ENCODE measurements at regions not wholly inside any gene's neighbourhood (a gene's known extent, or its start where the extent isn't known, plus 50 kb on each side); places are given as distances from the start of the nearest gene placed in this dataset.
"Not testable (repeated sequence)": the region's sequence is repeated elsewhere in the genome, so short reads cannot be mapped to it uniquely, and the experiment has no call there.

DNA sequence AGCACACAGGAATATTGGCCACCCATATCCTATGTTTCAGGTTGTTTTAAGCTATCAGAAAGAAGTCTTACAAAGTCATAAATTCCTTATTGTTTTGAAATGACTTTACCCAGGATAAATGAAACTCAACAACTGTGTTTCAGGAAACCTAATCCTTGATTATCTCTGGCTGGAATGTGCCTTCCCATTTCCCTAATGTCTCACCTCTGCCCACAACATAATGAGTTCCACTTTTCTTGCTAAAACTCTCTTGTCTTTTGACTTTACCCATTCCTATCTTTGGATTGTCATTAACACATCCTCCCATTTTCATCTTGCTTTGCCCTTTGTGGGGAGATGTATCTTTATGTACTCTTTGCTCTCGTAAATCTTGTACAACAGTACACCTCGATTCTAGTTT lies 200.0 kb upstream of the DNAJC19 start:
- no peaks in the 10 kb centered on the region for H3K36me3 ChIP-seq
- DNase-seq = no peak
- H3K27ac ChIP-seq = no peak overlapping the region
- ATAC-seq = no peak
- no peaks in the 10 kb centered on the region for H3K27me3 ChIP-seq
- WGBS, 4 donors = 68 to 78% (median 76%) methylated on average over 2 of the region's 2 CpGs
- no peak for TF ChIP-seq POLR2A (IDR thresholded peaks at IDR 0.05)
- TF ChIP-seq, protein P1, sequence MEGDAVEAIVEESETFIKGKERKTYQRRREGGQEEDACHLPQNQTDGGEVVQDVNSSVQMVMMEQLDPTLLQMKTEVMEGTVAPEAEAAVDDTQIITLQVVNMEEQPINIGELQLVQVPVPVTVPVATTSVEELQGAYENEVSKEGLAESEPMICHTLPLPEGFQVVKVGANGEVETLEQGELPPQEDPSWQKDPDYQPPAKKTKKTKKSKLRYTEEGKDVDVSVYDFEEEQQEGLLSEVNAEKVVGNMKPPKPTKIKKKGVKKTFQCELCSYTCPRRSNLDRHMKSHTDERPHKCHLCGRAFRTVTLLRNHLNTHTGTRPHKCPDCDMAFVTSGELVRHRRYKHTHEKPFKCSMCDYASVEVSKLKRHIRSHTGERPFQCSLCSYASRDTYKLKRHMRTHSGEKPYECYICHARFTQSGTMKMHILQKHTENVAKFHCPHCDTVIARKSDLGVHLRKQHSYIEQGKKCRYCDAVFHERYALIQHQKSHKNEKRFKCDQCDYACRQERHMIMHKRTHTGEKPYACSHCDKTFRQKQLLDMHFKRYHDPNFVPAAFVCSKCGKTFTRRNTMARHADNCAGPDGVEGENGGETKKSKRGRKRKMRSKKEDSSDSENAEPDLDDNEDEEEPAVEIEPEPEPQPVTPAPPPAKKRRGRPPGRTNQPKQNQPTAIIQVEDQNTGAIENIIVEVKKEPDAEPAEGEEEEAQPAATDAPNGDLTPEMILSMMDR (IDR thresholded peaks at IDR 0.05) = no peak
- no peaks in the 10 kb centered on the region for H3K4me1 ChIP-seq
- no peak overlapping the region for H3K4me3 ChIP-seq
- no peaks in the 10 kb centered on the region for H3K9me3 ChIP-seq
- intact Hi-C loops (cut with DNase I) = no loop called here

DNA sequence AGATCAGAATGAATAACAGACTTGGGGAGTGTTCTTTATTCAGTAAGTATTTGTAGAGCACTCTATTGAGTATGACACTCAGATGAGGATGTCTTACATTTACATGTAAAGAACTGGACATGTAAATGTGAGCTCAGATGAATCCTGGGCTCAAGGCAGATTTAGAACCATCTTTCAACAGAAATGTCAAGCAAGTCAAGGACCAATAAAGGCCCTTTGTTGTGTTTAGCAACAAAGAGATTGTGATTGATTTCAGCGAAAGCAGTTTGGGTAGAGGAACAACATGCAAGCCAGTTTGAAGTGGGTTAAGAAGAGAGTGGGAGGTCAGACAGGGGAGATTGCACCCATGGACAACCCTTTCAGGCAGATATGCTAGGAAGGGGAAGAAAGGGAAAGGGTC lies 194.2 kb upstream of the DNAJC19 start:
- no peaks in the 10 kb centered on the region for H3K9me3 ChIP-seq
- WGBS, 4 donors = 90 to 97% (median 90%) methylated on average over 1 of the region's 1 CpG
- no peak overlapping the region for H3K4me3 ChIP-seq
- H3K27me3 ChIP-seq = no peaks in the 10 kb centered on the region
- no peak overlapping the region for H3K27ac ChIP-seq
- no peaks in the 10 kb centered on the region for H3K4me1 ChIP-seq
- ATAC-seq = no peak
- DNase-seq = no peak
- H3K36me3 ChIP-seq = no peaks in the 10 kb centered on the region
- intact Hi-C loops (cut with DNase I) = no loop called here
- no peak for TF ChIP-seq POLR2A (IDR thresholded peaks at IDR 0.05)
- TF ChIP-seq, protein P1 (IDR thresholded peaks at IDR 0.05) = no peak

DNA sequence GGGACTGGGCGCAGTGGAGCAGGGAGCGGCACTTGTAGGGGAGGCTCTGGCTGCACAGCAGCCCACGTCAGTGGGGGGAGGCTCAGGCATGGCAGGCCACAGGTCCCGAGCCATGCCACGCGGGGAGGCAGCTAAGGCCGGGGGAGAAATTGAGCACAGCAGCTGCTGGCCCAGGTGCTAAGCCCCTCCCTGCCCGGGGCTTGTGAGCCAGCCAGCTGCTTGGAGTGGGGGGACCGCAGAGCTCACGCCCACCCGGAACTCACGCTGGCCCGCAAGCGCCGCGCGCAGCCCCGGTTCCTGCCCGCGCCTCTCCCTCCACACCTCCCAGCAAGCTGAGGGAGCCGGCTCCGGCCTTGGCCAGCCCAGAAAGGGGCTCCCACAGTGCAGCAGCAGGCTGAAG lies 193.5 kb upstream of the DNAJC19 start:
- intact Hi-C loops (cut with DNase I); H3K27ac ChIP-seq; ATAC-seq; H3K9me3 ChIP-seq; H3K36me3 ChIP-seq; H3K4me1 ChIP-seq; DNase-seq; H3K4me3 ChIP-seq; H3K27me3 ChIP-seq: not testable (repeated sequence)
- 91 to 98% (median 93%) methylated on average over 9 to 22 of the region's 22 CpGs for WGBS, 4 donors

DNA sequence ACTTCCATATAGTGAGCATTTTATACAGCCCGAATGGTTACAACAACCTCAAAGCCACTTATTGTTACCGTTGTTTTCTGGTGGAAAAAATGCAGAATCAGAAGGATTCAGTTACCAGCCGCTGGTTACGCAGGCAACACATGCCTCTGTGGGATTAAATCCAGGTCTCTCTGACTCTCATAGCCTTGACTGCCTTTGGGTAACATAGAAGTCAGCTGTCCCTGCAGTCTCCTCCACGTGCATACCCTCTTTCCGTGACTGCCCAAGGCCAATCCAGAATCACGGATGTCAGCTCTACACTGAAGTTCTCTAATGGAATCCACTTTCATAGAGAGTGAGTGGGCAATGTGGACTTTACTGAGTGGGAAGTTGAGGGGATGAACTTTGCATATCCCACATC lies 189.5 kb upstream of the DNAJC19 start:
- 73 to 81% (median 79%) methylated on average over 7 of the region's 7 CpGs for WGBS, 4 donors
- H3K36me3 ChIP-seq = no peaks in the 10 kb centered on the region
- H3K4me3 ChIP-seq = no peak overlapping the region
- peaks cover 0 to 4% (median 0%) of the 10 kb centered on the region in 12 donors for H3K4me1 ChIP-seq
- ATAC-seq = no peak
- no peaks in the 10 kb centered on the region for H3K9me3 ChIP-seq
- intact Hi-C loops (cut with DNase I) = loop anchor here in 7 of 10 donors (5.0 to 10.0 kb wide), 4 partner anchors 184 to 377 kb away; no protein-coding TSS in a partner anchor
- TF ChIP-seq, protein P1 (IDR thresholded peaks at IDR 0.05) = no peak
- TF ChIP-seq POLR2A (IDR thresholded peaks at IDR 0.05) = no peak
- no peak for DNase-seq
- H3K27ac ChIP-seq = no peak overlapping the region
- no peaks in the 10 kb centered on the region for H3K27me3 ChIP-seq

DNA sequence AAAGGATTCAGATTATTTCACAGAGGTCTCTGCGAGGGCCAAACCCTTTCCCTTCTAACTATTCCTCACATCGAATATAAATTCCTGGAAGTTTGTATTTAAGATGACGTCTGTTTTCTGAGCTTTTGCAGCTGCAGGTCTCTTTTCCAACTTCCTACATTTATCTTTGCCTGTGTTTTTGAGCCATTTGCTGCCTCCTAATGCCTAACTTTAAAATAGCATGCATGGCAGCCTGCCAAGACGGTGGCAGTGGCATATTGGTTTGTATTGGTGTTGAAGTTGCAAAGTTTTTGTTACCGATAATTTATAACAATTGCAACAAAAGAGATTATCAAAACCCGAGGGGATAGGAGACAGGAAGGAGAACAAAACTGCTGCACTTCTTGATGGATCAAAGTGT lies 187.1 kb upstream of the DNAJC19 start:
- no peaks in the 10 kb centered on the region for H3K27me3 ChIP-seq
- no peak overlapping the region for H3K4me3 ChIP-seq
- TF ChIP-seq POLR2A (IDR thresholded peaks at IDR 0.05) = no peak
- TF ChIP-seq, protein P1 (IDR thresholded peaks at IDR 0.05) = peak; percentile 40 to 69 (median 54)
- DNase-seq (peak in 4 of 5 donors; percentile 36 to 63 (median 39)), ATAC-seq (no peak)
- 15 to 25% (median 16%) methylated on average over 6 of the region's 6 CpGs for WGBS, 4 donors
- no peaks in the 10 kb centered on the region for H3K9me3 ChIP-seq
- H3K4me1 ChIP-seq = peaks cover 0 to 4% (median 0%) of the 10 kb centered on the region in 12 donors
- H3K27ac ChIP-seq = no peak overlapping the region
- intact Hi-C loops (cut with DNase I) = loop anchor here in 8 of 10 donors (2.0 to 10.0 kb wide), 6 partner anchors 182 to 374 kb away; no protein-coding TSS in a partner anchor
- H3K36me3 ChIP-seq = no peaks in the 10 kb centered on the region

Measured in heart left ventricle (tissue), 16 donors.